GM20000 (cell line): ENCODE measurements at regions not wholly inside any gene's neighbourhood (a gene's known extent, or its start where the extent isn't known, plus 50 kb on each side); places are given as distances from the start of the nearest gene placed in this dataset.
"Not testable (repeated sequence)": the region's sequence is repeated elsewhere in the genome, so short reads cannot be mapped to it uniquely, and the experiment has no call there.

Source experiments
- DNase-seq: peaks from one replicate; pipeline ENCODE4 v3.0.0; 2012; ENCODE audit warnings: low spot score
- CTCF ChIP-seq: IDR thresholded peaks from 2 replicates; pipeline ENCODE4 v1.5.1; 2012; ENCODE audit warnings: mild to moderate bottlenecking, control low read depth; ENCODE audit errors: extremely low read depth, missing control alignments

DNA sequence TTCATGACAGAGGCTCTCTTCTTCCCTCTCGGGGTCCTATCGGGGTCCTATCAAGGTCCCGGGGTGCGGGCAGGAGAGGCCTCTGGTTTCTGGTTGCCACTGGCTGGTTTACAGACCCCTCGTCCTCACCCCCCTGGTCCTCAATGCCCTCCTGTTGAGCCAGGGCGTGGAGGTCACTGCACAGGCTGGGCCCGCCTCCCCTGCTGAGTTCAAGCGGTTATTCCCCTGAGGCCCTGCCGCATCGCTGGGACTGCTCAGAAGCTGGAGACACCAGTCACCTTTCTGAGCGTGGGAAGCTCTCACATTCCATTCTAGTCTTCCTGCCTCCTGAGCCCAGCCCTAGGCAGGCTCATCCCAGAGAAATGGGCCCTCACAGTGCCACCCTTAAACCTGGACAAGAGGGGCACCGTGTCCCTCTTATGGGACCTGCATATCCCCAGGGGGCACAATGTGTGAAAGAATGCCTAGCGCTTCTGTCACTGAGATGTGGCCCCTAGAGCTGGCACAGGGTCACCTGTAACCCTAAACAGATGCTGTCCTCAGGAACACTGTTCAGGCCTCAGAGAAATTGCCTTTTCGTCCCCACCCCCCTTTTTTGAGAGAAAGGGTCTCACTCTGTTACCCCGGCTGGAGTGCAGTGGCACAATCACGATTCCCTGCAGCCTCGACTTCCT is 177.7 kb upstream of the RGS6 start:
- TF ChIP-seq CTCF, result no peak
- DNase-seq, result no peak

GRCh38 chr14:71758229-71758951 is 173.8 kb upstream of the RGS6 start:
- TF ChIP-seq CTCF, result no peak
- DNase-seq, result no peak

DNA sequence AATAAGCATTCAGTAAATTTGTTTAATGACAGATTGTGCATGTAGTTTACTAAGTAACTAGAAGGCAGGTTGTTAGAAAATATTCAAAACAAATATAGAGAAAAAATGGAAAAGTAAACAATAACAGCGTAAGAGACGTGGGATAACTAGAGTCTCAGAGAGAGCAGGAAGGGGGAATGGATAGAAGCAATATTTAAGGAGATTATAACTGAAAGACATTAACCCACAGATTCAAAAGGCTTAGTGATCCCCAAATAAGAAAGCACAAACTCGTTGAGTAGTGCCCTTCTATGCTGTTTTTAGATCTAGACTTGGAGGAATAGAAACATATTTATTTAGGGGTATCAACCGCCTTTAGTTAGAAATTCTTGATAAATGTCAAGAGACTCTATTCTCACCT is 169.7 kb upstream of the RGS6 start:
- DNase-seq, result no peak
- TF ChIP-seq CTCF, result no peak

- DNase-seq, result no peak
These were observed 167.4 kb upstream of the RGS6 start for GRCh38 chr14:71764701-71765382.

GRCh38 chr14:71765505-71765904 is 166.7 kb upstream of the RGS6 start:
- no peak for DNase-seq
- no peak for TF ChIP-seq CTCF

More at GRCh38 chr14:71764701-71765382, 167.4 kb upstream of the RGS6 start:
- TF ChIP-seq CTCF, result no peak

- TF ChIP-seq CTCF, result no peak
- DNase-seq, result no peak
These were observed 161.8 kb upstream of the RGS6 start for GRCh38 chr14:71770431-71770830.

DNA sequence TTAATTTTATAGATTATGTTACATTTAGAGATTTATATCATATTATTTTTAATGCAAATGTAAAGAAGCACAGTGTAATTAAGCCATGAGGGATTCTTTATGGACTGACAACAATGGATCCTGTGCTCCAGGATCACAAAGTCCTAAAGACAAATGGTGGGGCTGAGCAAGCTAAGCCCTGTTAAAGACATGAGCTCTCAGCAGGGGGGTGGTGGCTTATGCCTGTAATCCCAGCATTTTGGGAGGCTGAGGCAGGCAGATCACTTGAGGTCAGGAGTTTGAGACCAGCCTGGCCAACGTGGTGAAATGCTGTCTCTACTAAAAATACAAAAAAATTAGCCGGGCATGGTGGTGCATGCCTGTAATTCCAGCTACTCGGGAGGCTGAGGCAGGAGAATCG is 160.8 kb upstream of the RGS6 start:
- DNase-seq, result not testable (repeated sequence)

- not testable (repeated sequence) for DNase-seq
These were observed 160.2 kb upstream of the RGS6 start for GRCh38 chr14:71771996-71772395.
